OCI-M2 (cell line): ENCODE measurements at regions not wholly inside any gene's neighbourhood (a gene's known extent, or its start where the extent isn't known, plus 50 kb on each side); places are given as distances from the start of the nearest gene placed in this dataset.
"Not testable (repeated sequence)": the region's sequence is repeated elsewhere in the genome, so short reads cannot be mapped to it uniquely, and the experiment has no call there.

Experiments
- DNase-seq: peaks from one replicate; lab custom pipeline; 2025; ENCODE audit not compliant: unreplicated experiment; lab: John Stamatoyannopoulos, UW

- DNase-seq, result no peak
Measured at GRCh38 chr7:86209036-86209435, 434.7 kb upstream of the GRM3 start.

- no peak for DNase-seq
Measured at GRCh38 chr7:86207740-86208139, 436.0 kb upstream of the GRM3 start.

GRCh38 chr7:86202833-86203232 is 440.9 kb upstream of the GRM3 start:
- DNase-seq, result no peak

GRCh38 chr7:86201767-86202166 is 441.9 kb upstream of the GRM3 start:
- no peak for DNase-seq

GRCh38 chr7:86199881-86200614 is 443.7 kb upstream of the GRM3 start:
- DNase-seq, result no peak

GRCh38 chr7:86190351-86190750 is 453.4 kb upstream of the GRM3 start:
- no peak for DNase-seq

- no peak for DNase-seq
Measured at GRCh38 chr7:86181474-86181873, 462.2 kb upstream of the GRM3 start.

- no peak for DNase-seq
Measured at GRCh38 chr7:86164827-86165226, 478.9 kb upstream of the GRM3 start.

GRCh38 chr7:86158111-86158510 is 485.6 kb upstream of the GRM3 start:
- DNase-seq, result no peak

GRCh38 chr7:86155623-86156022 is 488.1 kb upstream of the GRM3 start:
- DNase-seq, result no peak

- DNase-seq, result no peak
Measured at GRCh38 chr7:86152926-86153325, 490.8 kb upstream of the GRM3 start.

- DNase-seq, result no peak
Measured at GRCh38 chr7:86149024-86149665, 494.6 kb upstream of the GRM3 start.

GRCh38 chr7:86148501-86148900 is 495.2 kb upstream of the GRM3 start:
- no peak for DNase-seq

GRCh38 chr7:86137343-86137742 is 506.4 kb upstream of the GRM3 start:
- DNase-seq, result no peak

GRCh38 chr7:86130268-86130667 is 513.4 kb upstream of the GRM3 start:
- no peak for DNase-seq

- no peak for DNase-seq
Measured at GRCh38 chr7:86123476-86123875, 520.2 kb upstream of the GRM3 start.

- no peak for DNase-seq
Measured at GRCh38 chr7:86094166-86094669, 549.5 kb upstream of the GRM3 start.

GRCh38 chr7:86091369-86091768 is 552.3 kb upstream of the GRM3 start:
- DNase-seq, result no peak

GRCh38 chr7:86089455-86089854 is 554.3 kb upstream of the GRM3 start:
- no peak for DNase-seq

GRCh38 chr7:86064572-86064971 is 579.1 kb upstream of the GRM3 start:
- DNase-seq, result not testable (repeated sequence)

- no peak for DNase-seq
Measured at GRCh38 chr7:86058649-86059048, 585.1 kb upstream of the GRM3 start.

- no peak for DNase-seq
Measured at GRCh38 chr7:86050918-86051317, 592.8 kb upstream of the GRM3 start.

GRCh38 chr7:86049910-86050309 is 593.8 kb upstream of the GRM3 start:
- DNase-seq, result no peak
